ENCODE measurements at regions not wholly inside any gene's neighbourhood (a gene's known extent, or its start where the extent isn't known, plus 50 kb on each side); places are given as distances from the start of the nearest gene placed in this dataset.
"Not testable (repeated sequence)": the region's sequence is repeated elsewhere in the genome, so short reads cannot be mapped to it uniquely, and the experiment has no call there.

- H3K27ac ChIP-seq (ENCODE audit: insufficient read depth in 1 of 2, low read depth in 1 of 2, low read length in 2 of 2, poor library complexity in 1 of 2, severe bottlenecking in 2 of 2); H3K36me3 ChIP-seq (ENCODE audit: control insufficient read depth in 4 of 4, insufficient read depth in 4 of 4, low read length in 3 of 4); H3K4me3 ChIP-seq (ENCODE audit: control insufficient read depth in 1 of 7, extremely low read depth in 1 of 7, insufficient read depth in 4 of 7, low read depth in 2 of 7, low read length in 6 of 7); H3K27me3 ChIP-seq (replicated peaks in 2 of 5; ENCODE audit: control insufficient read depth in 4 of 5, insufficient read depth in 5 of 5, low read length in 4 of 5); H3K9me3 ChIP-seq (ENCODE audit: control extremely low read depth in 1 of 5, control insufficient read depth in 4 of 5, insufficient read depth in 2 of 5, low read depth in 1 of 5, low read length in 4 of 5); POLR2A ChIA-PET; H3K4me1 ChIP-seq (ENCODE audit: control extremely low read depth in 1 of 4, control insufficient read depth in 4 of 4, insufficient read depth in 4 of 4, low read length in 3 of 4); DNase-seq; CTCF ChIA-PET: not testable (repeated sequence)
- no CpG with 5 or more reads among the region's 36 CpGs for WGBS (ENCODE audit: insufficient coverage)
These were observed 198.0 kb upstream of the ZNF469 start for GRCh38 chr16:88184566-88185355.

- H3K4me3 ChIP-seq (ENCODE audit: control insufficient read depth in 1 of 7, extremely low read depth in 1 of 7, insufficient read depth in 4 of 7, low read depth in 2 of 7, low read length in 6 of 7); CTCF ChIA-PET; H3K27ac ChIP-seq (ENCODE audit: insufficient read depth in 1 of 2, low read depth in 1 of 2, low read length in 2 of 2, poor library complexity in 1 of 2, severe bottlenecking in 2 of 2); DNase-seq; H3K36me3 ChIP-seq (ENCODE audit: control insufficient read depth in 4 of 4, insufficient read depth in 4 of 4, low read length in 3 of 4); H3K4me1 ChIP-seq (ENCODE audit: control extremely low read depth in 1 of 4, control insufficient read depth in 4 of 4, insufficient read depth in 4 of 4, low read length in 3 of 4); H3K27me3 ChIP-seq (replicated peaks in 2 of 5; ENCODE audit: control insufficient read depth in 4 of 5, insufficient read depth in 5 of 5, low read length in 4 of 5); H3K9me3 ChIP-seq (ENCODE audit: control extremely low read depth in 1 of 5, control insufficient read depth in 4 of 5, insufficient read depth in 2 of 5, low read depth in 1 of 5, low read length in 4 of 5); POLR2A ChIA-PET: not testable (repeated sequence)
- WGBS (ENCODE audit: insufficient coverage): 100% methylated on average over 4 of the region's 9 CpGs
These were observed 197.4 kb upstream of the ZNF469 start for GRCh38 chr16:88185406-88185805.

- CTCF ChIA-PET; H3K36me3 ChIP-seq (ENCODE audit: control insufficient read depth in 4 of 4, insufficient read depth in 4 of 4, low read length in 3 of 4); H3K27me3 ChIP-seq (replicated peaks in 2 of 5; ENCODE audit: control insufficient read depth in 4 of 5, insufficient read depth in 5 of 5, low read length in 4 of 5); POLR2A ChIA-PET; H3K4me3 ChIP-seq (ENCODE audit: control insufficient read depth in 1 of 7, extremely low read depth in 1 of 7, insufficient read depth in 4 of 7, low read depth in 2 of 7, low read length in 6 of 7); H3K4me1 ChIP-seq (ENCODE audit: control extremely low read depth in 1 of 4, control insufficient read depth in 4 of 4, insufficient read depth in 4 of 4, low read length in 3 of 4); H3K27ac ChIP-seq (ENCODE audit: insufficient read depth in 1 of 2, low read depth in 1 of 2, low read length in 2 of 2, poor library complexity in 1 of 2, severe bottlenecking in 2 of 2); H3K9me3 ChIP-seq (ENCODE audit: control extremely low read depth in 1 of 5, control insufficient read depth in 4 of 5, insufficient read depth in 2 of 5, low read depth in 1 of 5, low read length in 4 of 5): not testable (repeated sequence)
- peak in 2 of 3 donors; percentile 51 to 69 for DNase-seq
- WGBS (ENCODE audit: insufficient coverage): 72% methylated on average over 33 of the region's 55 CpGs
These were observed 196.5 kb upstream of the ZNF469 start for GRCh38 chr16:88185976-88186888.

GRCh38 chr16:88186889-88187870 is 195.6 kb upstream of the ZNF469 start:
- H3K27ac ChIP-seq (ENCODE audit: insufficient read depth in 1 of 2, low read depth in 1 of 2, low read length in 2 of 2, poor library complexity in 1 of 2, severe bottlenecking in 2 of 2); H3K36me3 ChIP-seq (ENCODE audit: control insufficient read depth in 4 of 4, insufficient read depth in 4 of 4, low read length in 3 of 4); POLR2A ChIA-PET; CTCF ChIA-PET; H3K4me3 ChIP-seq (ENCODE audit: control insufficient read depth in 1 of 7, extremely low read depth in 1 of 7, insufficient read depth in 4 of 7, low read depth in 2 of 7, low read length in 6 of 7); H3K4me1 ChIP-seq (ENCODE audit: control extremely low read depth in 1 of 4, control insufficient read depth in 4 of 4, insufficient read depth in 4 of 4, low read length in 3 of 4); H3K9me3 ChIP-seq (ENCODE audit: control extremely low read depth in 1 of 5, control insufficient read depth in 4 of 5, insufficient read depth in 2 of 5, low read depth in 1 of 5, low read length in 4 of 5); H3K27me3 ChIP-seq (replicated peaks in 2 of 5; ENCODE audit: control insufficient read depth in 4 of 5, insufficient read depth in 5 of 5, low read length in 4 of 5); DNase-seq: not testable (repeated sequence)
- 80% methylated on average over 11 of the region's 27 CpGs for WGBS (ENCODE audit: insufficient coverage)

GRCh38 chr16:88188171-88188895 is 194.4 kb upstream of the ZNF469 start:
- H3K9me3 ChIP-seq (ENCODE audit: control extremely low read depth in 1 of 5, control insufficient read depth in 4 of 5, insufficient read depth in 2 of 5, low read depth in 1 of 5, low read length in 4 of 5); DNase-seq; H3K4me3 ChIP-seq (ENCODE audit: control insufficient read depth in 1 of 7, extremely low read depth in 1 of 7, insufficient read depth in 4 of 7, low read depth in 2 of 7, low read length in 6 of 7); CTCF ChIA-PET; POLR2A ChIA-PET; H3K27ac ChIP-seq (ENCODE audit: insufficient read depth in 1 of 2, low read depth in 1 of 2, low read length in 2 of 2, poor library complexity in 1 of 2, severe bottlenecking in 2 of 2); H3K36me3 ChIP-seq (ENCODE audit: control insufficient read depth in 4 of 4, insufficient read depth in 4 of 4, low read length in 3 of 4); H3K4me1 ChIP-seq (ENCODE audit: control extremely low read depth in 1 of 4, control insufficient read depth in 4 of 4, insufficient read depth in 4 of 4, low read length in 3 of 4); H3K27me3 ChIP-seq (replicated peaks in 2 of 5; ENCODE audit: control insufficient read depth in 4 of 5, insufficient read depth in 5 of 5, low read length in 4 of 5): not testable (repeated sequence)
- no CpG with 5 or more reads among the region's 13 CpGs for WGBS (ENCODE audit: insufficient coverage)

GRCh38 chr16:88190592-88191095 is 192.1 kb upstream of the ZNF469 start:
- H3K27me3 ChIP-seq (replicated peaks in 2 of 5; ENCODE audit: control insufficient read depth in 4 of 5, insufficient read depth in 5 of 5, low read length in 4 of 5); H3K4me3 ChIP-seq (ENCODE audit: control insufficient read depth in 1 of 7, extremely low read depth in 1 of 7, insufficient read depth in 4 of 7, low read depth in 2 of 7, low read length in 6 of 7); DNase-seq; H3K9me3 ChIP-seq (ENCODE audit: control extremely low read depth in 1 of 5, control insufficient read depth in 4 of 5, insufficient read depth in 2 of 5, low read depth in 1 of 5, low read length in 4 of 5); CTCF ChIA-PET; H3K36me3 ChIP-seq (ENCODE audit: control insufficient read depth in 4 of 4, insufficient read depth in 4 of 4, low read length in 3 of 4); POLR2A ChIA-PET; H3K27ac ChIP-seq (ENCODE audit: insufficient read depth in 1 of 2, low read depth in 1 of 2, low read length in 2 of 2, poor library complexity in 1 of 2, severe bottlenecking in 2 of 2): not testable (repeated sequence)
- WGBS (ENCODE audit: insufficient coverage): no CpG with 5 or more reads among the region's 3 CpGs
- H3K4me1 ChIP-seq (ENCODE audit: control extremely low read depth in 1 of 4, control insufficient read depth in 4 of 4, insufficient read depth in 4 of 4, low read length in 3 of 4): peaks cover 0 to 13% (median 9%) of the 10 kb centered on the region in 4 experiments

Measured in common myeloid progenitor, CD34-positive (primary cell).